ES-I3 (cell line): ENCODE measurements at regions not wholly inside any gene's neighbourhood (a gene's known extent, or its start where the extent isn't known, plus 50 kb on each side); places are given as distances from the start of the nearest gene placed in this dataset.

Experiments used
- H3K36me3 ChIP-seq: 2 replicates; pipeline ENCODE4 v1.6.1; 2013; ENCODE audit warnings: mild to moderate bottlenecking, low read length, control low read depth, moderate library complexity; ENCODE audit not compliant: insufficient read depth
- H3K4me1 ChIP-seq: 2 replicates; pipeline ENCODE4 v1.6.1; 2013; ENCODE audit warnings: mild to moderate bottlenecking, control low read depth, low read length; ENCODE audit not compliant: insufficient read depth
- H3K9ac ChIP-seq: 2 replicates; pipeline ENCODE4 v1.6.1; 2013; ENCODE audit warnings: low read depth, mild to moderate bottlenecking, low read length, moderate library complexity
- H3K9me3 ChIP-seq: 2 replicates; pipeline ENCODE4 v1.6.1; 2013; ENCODE audit warnings: mild to moderate bottlenecking, low read length, moderate library complexity; ENCODE audit not compliant: control insufficient read depth, insufficient read depth

GRCh38 chr7:69467826-69468225, 130.4 kb upstream of the AUTS2 start:
- H3K4me1 ChIP-seq = no peaks in the 10 kb centered on the region
- peaks cover 7% of the 10 kb centered on the region for H3K9me3 ChIP-seq
- no peaks in the 10 kb centered on the region for H3K36me3 ChIP-seq
- no peak overlapping the region for H3K9ac ChIP-seq

GRCh38 chr7:69476416-69476815, 121.9 kb upstream of the AUTS2 start:
- Histone ChIP-seq H3K9ac (no peak overlapping the region), H3K9me3 (no peaks in the 10 kb centered on the region; the same call in 1 of the 2 replicates), H3K36me3 (no peaks in the 10 kb centered on the region), H3K4me1 (no peaks in the 10 kb centered on the region)

DNA sequence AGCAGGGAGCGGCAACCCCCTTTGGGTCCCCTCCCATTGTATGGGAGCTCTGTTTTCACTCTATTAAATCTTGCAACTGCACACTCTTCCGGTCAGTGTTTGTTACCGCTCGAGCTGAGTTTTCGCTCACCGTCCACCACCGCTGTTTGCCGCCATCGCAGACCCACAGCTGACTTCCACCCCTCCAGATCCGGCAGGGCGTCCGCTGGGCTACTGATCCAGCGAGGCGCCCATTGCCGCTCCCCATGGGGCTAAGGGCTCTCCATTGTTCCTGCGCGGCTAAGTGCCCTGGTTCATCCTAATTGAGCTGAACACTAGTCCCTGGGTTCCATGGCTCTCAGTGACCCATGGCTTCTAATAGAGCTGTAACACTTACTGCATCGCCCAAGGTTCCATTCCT, 115.6 kb upstream of the AUTS2 start:
- no peaks in the 10 kb centered on the region for H3K9me3 ChIP-seq
- no peaks in the 10 kb centered on the region for H3K4me1 ChIP-seq
- no peaks in the 10 kb centered on the region for H3K36me3 ChIP-seq
- H3K9ac ChIP-seq = no peak overlapping the region

GRCh38 chr7:69489533-69489932, 108.7 kb upstream of the AUTS2 start:
- Histone ChIP-seq H3K36me3 (no peaks in the 10 kb centered on the region), H3K4me1 (no peaks in the 10 kb centered on the region), H3K9me3 (no peaks in the 10 kb centered on the region), H3K9ac (no peak overlapping the region)

DNA sequence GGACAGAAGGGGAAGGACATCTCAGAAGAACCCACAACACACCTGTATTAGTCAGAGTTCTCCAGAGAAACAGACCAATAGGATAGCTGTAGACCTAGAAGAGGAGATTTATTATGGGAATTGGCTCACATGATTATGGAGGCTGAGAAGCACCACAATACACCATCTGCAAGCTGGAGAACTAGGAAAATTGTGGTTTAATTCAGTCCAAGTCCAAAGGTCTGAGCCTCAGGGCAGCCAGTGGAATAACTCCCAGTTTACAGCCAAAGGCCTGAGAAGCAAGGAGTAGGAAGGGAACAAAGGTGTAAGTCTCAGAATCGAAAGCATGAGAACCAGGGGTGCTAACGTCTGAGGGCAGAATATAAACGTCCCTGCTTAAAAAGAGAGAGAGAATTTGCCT, 99.6 kb upstream of the AUTS2 start:
- H3K36me3 ChIP-seq = no peaks in the 10 kb centered on the region
- no peak overlapping the region for H3K9ac ChIP-seq
- no peaks in the 10 kb centered on the region for H3K9me3 ChIP-seq
- H3K4me1 ChIP-seq = no peaks in the 10 kb centered on the region

DNA sequence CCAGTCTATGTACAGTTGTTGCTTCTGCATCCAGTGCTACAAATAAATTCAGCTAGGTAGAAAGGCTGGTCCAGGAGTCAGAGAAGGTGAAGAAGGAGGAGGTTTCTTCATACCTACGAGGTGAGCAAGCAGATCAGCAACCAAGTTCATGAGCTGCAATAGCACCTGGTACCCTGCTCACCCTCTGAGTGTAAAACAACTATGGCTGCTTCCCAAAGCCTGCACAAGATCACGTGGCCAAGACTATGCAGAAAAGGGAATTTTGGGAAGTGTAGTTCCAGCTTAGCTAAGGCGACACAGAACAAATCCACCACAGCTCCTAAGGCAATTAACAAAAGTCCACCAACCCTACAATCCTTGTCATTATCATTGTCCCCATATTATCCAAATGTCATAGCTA, 95.9 kb upstream of the AUTS2 start:
- Histone ChIP-seq H3K36me3 (no peaks in the 10 kb centered on the region), H3K4me1 (no peaks in the 10 kb centered on the region), H3K9ac (no peak overlapping the region), H3K9me3 (no peaks in the 10 kb centered on the region)

- Histone ChIP-seq H3K4me1 (no peaks in the 10 kb centered on the region), H3K9ac (no peak overlapping the region), H3K36me3 (no peaks in the 10 kb centered on the region), H3K9me3 (no peaks in the 10 kb centered on the region)
Measured at GRCh38 chr7:69504733-69505420, 93.4 kb upstream of the AUTS2 start.

GRCh38 chr7:69508736-69509135, 89.5 kb upstream of the AUTS2 start:
- Histone ChIP-seq H3K9me3 (no peaks in the 10 kb centered on the region; the same call in 1 of the 2 replicates), H3K4me1 (no peaks in the 10 kb centered on the region), H3K36me3 (no peaks in the 10 kb centered on the region), H3K9ac (no peak overlapping the region)

- H3K36me3 ChIP-seq = no peaks in the 10 kb centered on the region
- no peaks in the 10 kb centered on the region; the same call in 1 of the 2 replicates for H3K9me3 ChIP-seq
- H3K9ac ChIP-seq = no peak overlapping the region
- no peaks in the 10 kb centered on the region for H3K4me1 ChIP-seq
Measured at GRCh38 chr7:69510114-69510513, 88.2 kb upstream of the AUTS2 start.

DNA sequence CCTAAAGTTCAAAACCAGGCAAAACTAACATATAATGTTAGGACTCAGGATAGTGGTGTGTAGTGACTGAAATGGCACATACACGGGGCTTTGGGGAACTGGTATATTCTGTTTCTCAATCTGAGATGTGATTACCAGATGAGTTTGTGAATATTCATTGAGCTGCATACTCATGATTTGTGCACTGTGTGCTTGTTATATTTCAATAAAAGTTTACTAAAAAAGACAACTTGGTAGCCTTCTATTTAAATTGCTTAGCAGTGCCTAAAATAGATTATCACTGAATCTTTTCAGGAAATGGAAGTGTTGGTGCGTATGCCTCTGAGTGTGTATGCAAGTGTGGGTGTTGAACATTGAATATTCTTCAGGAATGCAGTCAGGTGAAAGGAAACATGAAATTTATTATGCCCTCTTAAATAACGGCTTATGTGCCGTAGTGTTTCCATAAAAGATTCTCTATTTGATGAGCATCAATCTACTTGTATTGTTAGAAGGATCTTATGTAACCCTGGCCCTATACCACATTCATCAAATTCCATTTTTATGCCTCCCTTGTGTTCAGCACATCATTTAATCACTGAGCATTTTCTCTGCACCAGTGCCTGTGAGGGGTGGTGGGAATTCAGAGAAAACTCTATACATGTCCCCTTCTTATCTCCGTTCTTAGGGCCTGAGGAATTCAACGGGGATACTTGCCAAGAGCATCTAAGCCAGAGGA, 82.6 kb upstream of the AUTS2 start:
- Histone ChIP-seq H3K4me1 (peaks cover 4% of the 10 kb centered on the region; the same call in 1 of the 2 replicates), H3K9me3 (no peaks in the 10 kb centered on the region), H3K9ac (no peak overlapping the region), H3K36me3 (no peaks in the 10 kb centered on the region)

GRCh38 chr7:69516238-69516820, 81.9 kb upstream of the AUTS2 start:
- no peaks in the 10 kb centered on the region for H3K9me3 ChIP-seq

GRCh38 chr7:69517985-69518704, 80.1 kb upstream of the AUTS2 start:
- Histone ChIP-seq H3K4me1 (peaks cover 4% of the 10 kb centered on the region; the same call in 1 of the 2 replicates), H3K9me3 (no peaks in the 10 kb centered on the region), H3K9ac (no peak overlapping the region), H3K36me3 (no peaks in the 10 kb centered on the region)

More at GRCh38 chr7:69516238-69516820, 81.9 kb upstream of the AUTS2 start:
- Histone ChIP-seq H3K36me3 (no peaks in the 10 kb centered on the region), H3K9ac (no peak overlapping the region), H3K4me1 (peaks cover 4% of the 10 kb centered on the region; the same call in 1 of the 2 replicates)

DNA sequence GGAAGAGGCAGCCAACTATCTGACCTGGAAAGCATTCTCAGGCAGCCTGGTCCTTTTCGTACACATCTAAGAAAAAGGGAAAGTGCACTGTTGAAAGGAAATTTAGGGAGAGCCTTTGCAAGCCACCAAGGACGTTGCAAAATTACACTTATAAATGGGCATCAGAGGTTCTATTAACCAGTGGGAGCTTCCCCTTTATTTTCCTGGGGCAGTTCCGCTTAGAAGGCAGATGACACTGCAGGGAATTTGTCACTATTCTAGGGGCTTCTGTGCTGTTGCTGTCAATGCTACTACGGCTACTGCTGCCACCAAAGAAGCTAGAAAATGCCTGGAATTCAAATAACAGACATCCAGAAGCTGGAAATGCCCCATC, 79.6 kb upstream of the AUTS2 start:
- H3K9me3 ChIP-seq = no peaks in the 10 kb centered on the region
- H3K4me1 ChIP-seq = peaks cover 4% of the 10 kb centered on the region; the same call in 1 of the 2 replicates
- no peaks in the 10 kb centered on the region for H3K36me3 ChIP-seq
- no peak overlapping the region for H3K9ac ChIP-seq

DNA sequence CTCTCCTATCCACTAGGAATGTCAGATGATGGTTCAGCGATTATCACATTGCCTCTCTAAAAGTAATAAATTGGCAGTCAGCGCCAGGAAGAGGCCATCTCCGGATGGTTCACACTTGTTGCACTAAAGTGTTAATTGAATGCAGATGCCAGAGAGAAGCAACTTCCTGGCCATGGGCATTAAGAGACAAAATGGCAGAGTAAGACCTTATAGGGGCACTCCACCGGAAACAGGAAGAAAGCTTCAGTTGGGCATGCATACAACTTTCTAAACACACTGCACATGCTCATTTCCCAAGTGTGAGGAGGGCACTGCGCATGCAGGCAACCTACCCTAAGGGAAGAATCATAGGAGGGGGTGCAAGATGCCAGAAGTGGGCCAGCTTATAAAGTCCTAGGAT, 71.7 kb upstream of the AUTS2 start:
- Histone ChIP-seq H3K9me3 (no peaks in the 10 kb centered on the region), H3K36me3 (no peaks in the 10 kb centered on the region)

More for the DNA sequence above, 71.7 kb upstream of the AUTS2 start:
- Histone ChIP-seq H3K9ac (no peak overlapping the region), H3K4me1 (no peaks in the 10 kb centered on the region)
